ENCODE measurements at regions not wholly inside any gene's neighbourhood (a gene's known extent, or its start where the extent isn't known, plus 50 kb on each side); places are given as distances from the start of the nearest gene placed in this dataset.

GRCh38 chr11:97201743-97202612 lies 812.2 kb downstream of the JRKL start:
- DNase-seq: no peak

- no peak for DNase-seq
These were observed 812.9 kb downstream of the JRKL start for GRCh38 chr11:97202613-97203292.

GRCh38 chr11:97218011-97218410 lies 828.2 kb downstream of the JRKL start:
- DNase-seq: no peak

- DNase-seq: no peak
These were observed 833.8 kb downstream of the JRKL start for GRCh38 chr11:97223647-97224046.

GRCh38 chr11:97224396-97224795 lies 834.6 kb downstream of the JRKL start:
- DNase-seq: no peak

- DNase-seq: no peak
These were observed 836.0 kb downstream of the JRKL start for GRCh38 chr11:97225794-97226193.

- DNase-seq: no peak
These were observed 840.1 kb downstream of the JRKL start for GRCh38 chr11:97229936-97230335.

GRCh38 chr11:97231231-97231630 lies 841.4 kb downstream of the JRKL start:
- no peak for DNase-seq

GRCh38 chr11:97234016-97234415 lies 844.2 kb downstream of the JRKL start:
- no peak for DNase-seq

- DNase-seq: no peak
These were observed 847.3 kb downstream of the JRKL start for GRCh38 chr11:97237151-97237550.

GRCh38 chr11:97247601-97248000 lies 857.8 kb downstream of the JRKL start:
- DNase-seq: no peak

GRCh38 chr11:97254790-97255189 lies 865.0 kb downstream of the JRKL start:
- no peak for DNase-seq

GRCh38 chr11:97259434-97259833 lies 869.6 kb downstream of the JRKL start:
- DNase-seq: no peak

GRCh38 chr11:97259884-97260283 lies 870.1 kb downstream of the JRKL start:
- no peak for DNase-seq

- no peak for DNase-seq
These were observed 873.5 kb downstream of the JRKL start for GRCh38 chr11:97263183-97263858.

GRCh38 chr11:97269527-97269926 lies 879.7 kb downstream of the JRKL start:
- DNase-seq: no peak

- DNase-seq: no peak
These were observed 889.5 kb downstream of the JRKL start for GRCh38 chr11:97279341-97279740.

GRCh38 chr11:97280347-97280746 lies 890.5 kb downstream of the JRKL start:
- no peak for DNase-seq

- DNase-seq: no peak
These were observed 900.0 kb downstream of the JRKL start for GRCh38 chr11:97289823-97290222.

- no peak for DNase-seq
These were observed 900.7 kb downstream of the JRKL start for GRCh38 chr11:97290464-97291041.

GRCh38 chr11:97296301-97296700 lies 906.5 kb downstream of the JRKL start:
- no peak for DNase-seq

GRCh38 chr11:97309291-97309690 lies 919.5 kb downstream of the JRKL start:
- no peak for DNase-seq

- DNase-seq: no peak
These were observed 935.9 kb downstream of the JRKL start for GRCh38 chr11:97325693-97326092.
